ENCODE measurements at regions not wholly inside any gene's neighbourhood (a gene's known extent, or its start where the extent isn't known, plus 50 kb on each side); places are given as distances from the start of the nearest gene placed in this dataset.

GRCh38 chr15:67005294-67005996 lies 60.0 kb upstream of the SMAD3 start:
- no peak overlapping the region for H3K4me3 ChIP-seq (ENCODE audit: low read length)
- no peaks in the 10 kb centered on the region for H3K36me3 ChIP-seq (ENCODE audit: control insufficient read depth, insufficient read depth, low read length, severe bottlenecking)
- H3K9ac ChIP-seq (ENCODE audit: low read length), result no peak overlapping the region
- DNase-seq (ENCODE audit: low read depth), result no peak
- H3K4me1 ChIP-seq (ENCODE audit: control insufficient read depth, insufficient read depth, low read length), result no peaks in the 10 kb centered on the region
- H3K9me3 ChIP-seq (ENCODE audit: control insufficient read depth, low read length), result no peaks in the 10 kb centered on the region
- H3K27me3 ChIP-seq (replicated peaks; ENCODE audit: control insufficient read depth, insufficient read depth, low read length), result no peaks in the 10 kb centered on the region

DNA sequence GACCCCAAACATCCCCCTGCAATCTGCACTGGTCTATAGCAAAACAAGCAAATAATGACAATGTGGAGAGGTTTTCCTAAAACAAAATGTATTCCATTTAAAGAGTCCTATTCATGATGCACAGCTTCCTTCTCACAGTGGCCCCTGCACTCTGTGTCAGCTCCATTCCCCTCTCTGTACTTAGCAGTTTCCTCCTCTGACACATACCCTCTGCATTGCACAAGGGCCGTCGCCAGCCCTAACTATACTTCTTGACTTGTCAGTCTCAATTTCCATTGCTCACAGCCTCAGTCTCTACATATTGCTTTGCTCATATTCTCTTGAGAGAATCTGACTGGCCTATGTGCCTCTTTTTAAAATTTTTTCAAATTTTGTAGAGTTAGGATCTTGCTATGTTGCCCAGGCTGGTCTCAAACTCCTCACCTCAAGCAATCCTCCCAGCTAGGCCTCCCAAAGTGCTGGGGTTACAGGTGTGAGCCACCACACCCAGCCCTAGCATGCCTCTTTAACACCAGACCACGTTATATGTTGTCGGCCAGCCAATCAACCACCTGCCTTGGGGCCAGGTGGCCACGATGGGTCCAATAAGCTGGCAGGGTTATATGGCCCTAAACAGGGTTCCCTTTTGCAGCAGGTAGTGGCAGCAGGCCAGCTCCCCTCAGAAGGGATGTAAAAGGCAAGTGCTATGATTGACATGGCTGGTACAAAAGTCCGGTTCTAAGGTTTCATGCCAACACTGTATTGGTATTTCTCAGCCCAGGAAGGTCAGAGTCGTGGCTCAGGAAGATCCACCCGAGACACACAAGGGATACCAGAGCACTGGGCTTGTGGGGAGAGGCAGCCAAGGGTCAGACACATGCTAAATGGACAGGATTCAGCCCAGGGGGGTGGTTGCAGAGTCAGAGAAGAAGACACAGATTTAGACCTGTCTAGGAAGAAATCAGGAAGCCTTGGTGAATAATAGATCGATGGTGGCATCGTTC lies 59.0 kb upstream of the SMAD3 start:
- Histone ChIP-seq H3K36me3 (ENCODE audit: control insufficient read depth, insufficient read depth, low read length, severe bottlenecking) (no peaks in the 10 kb centered on the region), H3K27me3 (replicated peaks; ENCODE audit: control insufficient read depth, insufficient read depth, low read length) (no peaks in the 10 kb centered on the region), H3K9ac (ENCODE audit: low read length) (no peak overlapping the region), H3K4me3 (ENCODE audit: low read length) (no peak overlapping the region), H3K4me1 (ENCODE audit: control insufficient read depth, insufficient read depth, low read length) (no peaks in the 10 kb centered on the region), H3K9me3 (ENCODE audit: control insufficient read depth, low read length) (no peaks in the 10 kb centered on the region)
- DNase-seq (ENCODE audit: low read depth), result no peak

DNA sequence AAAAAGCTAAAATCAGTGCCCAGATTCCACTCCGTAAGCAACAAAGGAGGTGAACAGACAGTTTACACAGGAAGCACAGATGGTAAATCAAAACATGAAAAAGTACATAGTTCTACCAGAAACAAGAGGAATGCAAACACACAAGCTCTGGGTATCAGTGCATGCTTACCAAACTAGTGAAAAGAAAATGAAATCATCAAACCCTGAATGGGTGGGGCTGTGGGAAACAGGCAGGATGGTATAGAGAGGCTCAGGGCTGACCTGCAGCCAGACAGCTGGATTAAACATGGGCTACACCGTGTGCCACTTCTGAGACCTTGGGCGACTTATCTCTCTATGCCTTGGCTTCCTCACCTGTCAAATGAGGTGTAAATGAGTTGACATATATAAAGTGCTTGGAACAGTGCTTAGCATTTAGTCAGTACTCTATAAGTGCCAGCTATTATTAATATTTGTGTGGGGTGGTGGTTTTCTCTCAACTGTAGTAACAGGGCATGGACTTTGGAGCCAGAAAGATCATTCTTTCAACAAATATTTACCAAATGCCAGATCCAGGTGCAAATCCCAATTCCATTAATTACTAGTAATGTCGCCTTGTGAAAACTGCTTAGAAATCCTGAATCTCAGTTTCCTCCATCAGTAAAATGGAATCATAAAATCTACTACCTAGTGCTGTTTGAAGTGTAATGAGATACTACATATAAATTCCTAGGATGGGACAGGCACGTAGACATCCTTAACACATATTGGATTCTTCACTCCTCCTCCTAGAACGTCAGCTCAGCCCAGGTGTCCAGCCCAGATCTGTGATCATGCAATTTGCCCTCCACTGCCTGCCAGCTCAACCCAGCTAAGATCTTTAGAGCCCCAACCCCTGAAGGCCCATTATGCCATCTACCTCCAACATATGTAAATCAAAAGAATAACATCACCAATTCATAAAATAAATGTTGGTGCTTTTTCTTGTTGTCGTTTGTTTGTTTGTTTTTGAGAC lies 55.5 kb upstream of the SMAD3 start:
- Histone ChIP-seq H3K4me1 (ENCODE audit: control insufficient read depth, insufficient read depth, low read length) (no peaks in the 10 kb centered on the region), H3K36me3 (ENCODE audit: control insufficient read depth, insufficient read depth, low read length, severe bottlenecking) (no peaks in the 10 kb centered on the region), H3K9me3 (ENCODE audit: control insufficient read depth, low read length) (no peaks in the 10 kb centered on the region), H3K4me3 (ENCODE audit: low read length) (no peak overlapping the region), H3K9ac (ENCODE audit: low read length) (no peak overlapping the region), H3K27me3 (replicated peaks; ENCODE audit: control insufficient read depth, insufficient read depth, low read length) (no peaks in the 10 kb centered on the region)
- no peak for DNase-seq (ENCODE audit: low read depth)

DNA sequence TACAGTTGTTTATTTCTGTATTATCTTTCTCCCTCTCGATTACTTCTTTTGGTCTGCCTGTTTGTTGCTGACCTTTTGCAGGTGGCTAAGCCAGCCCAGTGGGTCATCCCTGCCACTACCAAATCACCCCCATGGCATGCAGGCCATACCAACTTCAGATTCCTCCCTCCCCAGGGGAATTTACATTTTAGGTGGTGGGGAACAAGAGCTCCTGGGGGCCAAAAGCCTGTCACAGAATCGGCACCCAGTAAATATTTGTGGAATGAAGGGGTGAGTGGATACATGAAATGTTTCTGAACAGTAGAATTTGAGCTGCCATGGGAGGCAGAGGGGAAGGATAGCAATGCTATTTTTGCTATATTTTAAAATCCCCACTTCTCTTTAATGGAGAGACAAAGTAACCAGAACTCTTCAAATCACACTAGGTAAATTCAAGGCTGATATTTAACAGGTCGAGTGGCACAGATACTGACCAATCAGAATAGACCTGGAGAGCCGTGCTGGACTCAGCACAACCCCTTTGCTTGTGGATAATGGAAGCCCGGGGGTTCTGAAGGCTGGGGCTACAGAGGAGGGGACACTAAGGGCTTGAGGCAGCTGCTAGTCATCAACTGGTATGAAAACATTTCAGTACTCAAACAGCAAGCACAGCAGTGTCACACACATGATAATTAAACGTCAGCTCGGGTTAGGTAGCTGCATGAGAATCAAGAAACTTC lies 54.3 kb upstream of the SMAD3 start:
- H3K4me3 ChIP-seq (ENCODE audit: low read length), result no peak overlapping the region
- H3K36me3 ChIP-seq (ENCODE audit: control insufficient read depth, insufficient read depth, low read length, severe bottlenecking), result no peaks in the 10 kb centered on the region
- H3K27me3 ChIP-seq (replicated peaks; ENCODE audit: control insufficient read depth, insufficient read depth, low read length), result no peaks in the 10 kb centered on the region
- H3K9ac ChIP-seq (ENCODE audit: low read length), result no peak overlapping the region
- no peaks in the 10 kb centered on the region for H3K4me1 ChIP-seq (ENCODE audit: control insufficient read depth, insufficient read depth, low read length)
- no peaks in the 10 kb centered on the region for H3K9me3 ChIP-seq (ENCODE audit: control insufficient read depth, low read length)
- DNase-seq (ENCODE audit: low read depth), result no peak

GRCh38 chr15:67011617-67012005 lies 53.8 kb upstream of the SMAD3 start:
- DNase-seq (ENCODE audit: low read depth), result no peak

DNA sequence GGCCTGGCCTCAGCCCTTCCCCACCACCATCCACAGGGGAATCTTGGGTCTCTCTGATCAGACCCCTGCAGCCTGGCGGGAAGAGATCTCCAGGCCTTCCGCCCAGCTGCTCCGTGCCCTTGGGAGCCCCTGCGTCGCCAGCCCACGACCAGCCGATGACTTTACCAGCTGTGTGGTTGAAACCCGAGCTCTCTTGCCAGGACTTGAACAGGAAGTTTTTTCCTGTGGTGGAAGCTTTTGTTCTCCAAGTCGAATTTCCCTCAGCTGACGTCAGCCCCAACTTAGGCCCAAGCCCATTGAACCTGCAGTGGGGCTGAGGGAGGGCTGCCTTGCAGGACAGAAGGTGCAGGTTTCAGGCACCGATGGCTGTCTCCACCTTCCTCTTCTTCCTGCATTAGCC lies 51.7 kb upstream of the SMAD3 start:
- H3K9ac ChIP-seq (ENCODE audit: low read length), result no peak overlapping the region
- H3K4me1 ChIP-seq (ENCODE audit: control insufficient read depth, insufficient read depth, low read length), result no peaks in the 10 kb centered on the region
- H3K9me3 ChIP-seq (ENCODE audit: control insufficient read depth, low read length), result no peaks in the 10 kb centered on the region
- H3K4me3 ChIP-seq (ENCODE audit: low read length), result no peak overlapping the region
- DNase-seq (ENCODE audit: low read depth), result peak; percentile 34
- H3K36me3 ChIP-seq (ENCODE audit: control insufficient read depth, insufficient read depth, low read length, severe bottlenecking), result no peaks in the 10 kb centered on the region
- no peaks in the 10 kb centered on the region for H3K27me3 ChIP-seq (replicated peaks; ENCODE audit: control insufficient read depth, insufficient read depth, low read length)

More at GRCh38 chr15:67011617-67012005, 53.8 kb upstream of the SMAD3 start:
- no peaks in the 10 kb centered on the region for H3K9me3 ChIP-seq (ENCODE audit: control insufficient read depth, low read length)
- no peak overlapping the region for H3K9ac ChIP-seq (ENCODE audit: low read length)
- no peak overlapping the region for H3K4me3 ChIP-seq (ENCODE audit: low read length)
- H3K36me3 ChIP-seq (ENCODE audit: control insufficient read depth, insufficient read depth, low read length, severe bottlenecking), result no peaks in the 10 kb centered on the region
- H3K27me3 ChIP-seq (replicated peaks; ENCODE audit: control insufficient read depth, insufficient read depth, low read length), result no peaks in the 10 kb centered on the region
- H3K4me1 ChIP-seq (ENCODE audit: control insufficient read depth, insufficient read depth, low read length), result no peaks in the 10 kb centered on the region
